HG02763 (cell line): ENCODE measurements at regions not wholly inside any gene's neighbourhood (a gene's known extent, or its start where the extent isn't known, plus 50 kb on each side); places are given as distances from the start of the nearest gene placed in this dataset.

Experiments used
- ATAC-seq: cut with Tn5 transposase; IDR thresholded peaks from one replicate; pipeline ENCODE4 v1.9.1; 2021; ENCODE audit warnings: mild to moderate bottlenecking, moderate library complexity; ENCODE audit not compliant: unreplicated experiment

DNA sequence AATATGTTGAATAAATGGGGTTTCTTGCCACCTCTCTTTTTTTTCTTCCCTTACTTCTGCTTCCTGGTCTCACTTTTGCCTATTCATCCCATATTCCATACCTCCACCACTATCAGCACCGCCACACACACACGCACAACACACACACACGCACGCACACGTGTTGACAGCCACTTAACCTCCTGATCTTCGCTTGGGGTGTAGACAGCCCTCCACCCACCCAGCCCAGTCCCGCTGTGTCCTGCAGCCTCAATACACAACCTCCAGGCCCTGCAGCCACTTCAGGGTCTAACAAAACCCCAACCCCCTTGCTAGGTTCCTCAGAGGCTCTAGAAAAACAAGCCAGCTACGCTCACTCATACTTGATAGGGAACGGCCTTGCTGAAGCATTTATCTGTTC lies 72.3 kb downstream of the LINC00237 start:
- ATAC-seq: no peak

DNA sequence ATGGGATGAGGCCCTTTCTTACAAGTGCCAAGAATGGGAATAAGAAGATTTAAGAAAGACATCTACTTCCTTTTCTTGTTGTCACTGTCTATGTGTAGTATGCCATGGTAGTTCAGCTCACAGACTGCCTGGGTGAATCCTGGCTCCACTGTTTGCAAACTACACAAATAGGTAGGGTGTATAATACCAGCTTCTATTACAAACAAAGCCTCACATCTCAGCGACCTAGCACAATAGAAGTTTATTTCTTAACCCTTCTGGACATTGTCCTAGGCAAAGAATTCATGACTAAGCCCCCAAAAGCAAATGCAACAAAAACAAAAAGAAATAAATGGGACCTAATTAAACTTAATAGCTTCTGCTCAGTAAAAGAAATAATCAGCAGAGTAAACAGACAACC lies 74.5 kb downstream of the LINC00237 start:
- ATAC-seq: no peak

DNA sequence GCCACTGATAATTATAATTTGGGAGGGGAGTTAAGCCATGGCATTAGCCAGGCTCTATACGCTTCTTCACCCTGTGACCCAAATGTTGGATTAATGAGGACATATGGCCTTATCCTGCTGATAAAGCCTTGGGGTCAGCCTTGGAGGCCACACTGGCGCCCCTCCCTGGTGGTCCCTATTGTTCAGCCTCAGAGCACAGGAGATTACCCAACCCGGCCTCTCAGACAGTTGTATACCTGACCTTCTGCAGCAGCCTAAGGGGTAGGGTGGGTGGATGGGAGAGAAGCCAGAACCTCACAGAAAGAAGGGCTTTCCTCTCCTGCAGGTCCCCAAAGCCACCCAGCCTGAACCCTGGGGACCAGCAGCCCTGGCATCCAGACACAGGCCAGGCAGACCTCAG lies 76.8 kb downstream of the LINC00237 start:
- ATAC-seq: no peak

DNA sequence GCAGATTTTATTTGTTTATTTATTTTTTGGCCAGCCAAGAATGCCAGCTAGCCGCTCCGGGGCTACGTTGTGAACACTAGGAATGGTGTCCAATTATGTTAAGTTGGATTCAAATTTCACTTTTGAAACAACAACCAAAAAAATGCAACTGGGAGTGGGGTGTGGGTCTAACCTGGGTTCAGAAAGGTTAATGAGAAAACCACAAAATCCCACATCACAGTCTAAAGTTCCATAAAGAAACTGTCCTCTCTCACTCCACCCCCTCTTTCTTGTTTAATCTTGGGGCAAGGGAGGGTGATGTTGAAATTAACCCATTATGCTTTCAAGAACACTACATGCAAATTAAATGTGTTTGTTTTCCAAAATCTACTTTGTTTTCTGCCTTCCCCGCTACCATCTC lies 77.2 kb downstream of the LINC00237 start:
- no peak for ATAC-seq

DNA sequence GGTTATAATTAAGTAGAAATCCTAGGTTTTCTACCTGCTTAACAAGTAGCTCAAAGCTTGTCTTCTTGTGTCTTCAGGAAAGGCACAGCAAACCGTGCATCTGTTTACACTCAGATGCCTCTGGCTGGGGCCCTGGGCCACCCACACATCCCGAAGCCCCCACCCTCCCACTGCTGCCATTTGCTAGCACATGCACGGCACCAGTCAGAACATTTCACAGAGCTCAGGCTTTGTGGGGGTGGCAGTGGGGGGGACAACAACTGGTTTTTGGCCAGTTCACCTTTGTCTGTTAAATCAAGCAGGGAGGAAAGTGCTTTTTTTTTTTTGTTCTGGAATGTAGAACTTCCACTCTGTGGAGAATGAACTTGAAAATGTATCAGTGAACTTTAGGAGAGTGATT lies 77.7 kb downstream of the LINC00237 start:
- no peak for ATAC-seq

DNA sequence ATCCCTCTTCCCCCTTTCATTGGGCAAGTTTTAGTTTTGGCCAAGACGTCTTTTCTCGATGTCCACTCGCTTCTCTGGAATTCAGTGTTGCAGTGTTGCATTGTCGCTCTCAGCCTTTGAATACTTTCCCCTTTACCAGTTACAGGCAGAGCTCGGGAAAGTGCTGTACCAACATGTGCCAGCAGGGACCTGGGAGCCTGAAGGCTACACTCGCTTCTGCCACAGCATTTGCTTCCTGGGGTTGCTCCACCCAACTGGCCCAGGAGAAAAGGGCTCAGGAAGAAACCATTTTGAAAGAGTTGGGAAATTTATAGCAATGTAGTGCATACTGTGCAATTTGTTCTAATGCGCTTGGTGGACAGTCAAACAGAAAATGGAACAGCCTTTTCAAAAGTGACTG lies 78.6 kb downstream of the LINC00237 start:
- no peak for ATAC-seq

DNA sequence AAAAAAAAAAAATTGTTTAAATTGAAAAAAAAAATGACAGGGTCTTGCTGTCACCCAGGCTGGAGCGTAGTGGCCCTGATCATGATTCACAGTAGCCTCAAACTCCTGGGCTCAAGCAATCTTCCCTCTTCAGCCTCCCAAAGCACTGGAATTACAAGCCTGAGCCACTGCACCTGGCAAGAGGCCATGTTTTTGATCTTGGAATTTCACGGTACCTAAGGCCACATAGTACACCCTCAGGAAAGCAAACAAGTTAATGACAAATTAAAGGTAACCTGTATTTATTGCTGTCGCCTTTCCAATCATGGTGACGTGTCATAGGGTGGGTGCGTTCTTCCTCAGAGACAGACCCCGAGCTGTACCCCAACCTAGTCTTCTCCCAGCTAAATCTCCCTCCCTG lies 79.2 kb downstream of the LINC00237 start:
- ATAC-seq: no peak

DNA sequence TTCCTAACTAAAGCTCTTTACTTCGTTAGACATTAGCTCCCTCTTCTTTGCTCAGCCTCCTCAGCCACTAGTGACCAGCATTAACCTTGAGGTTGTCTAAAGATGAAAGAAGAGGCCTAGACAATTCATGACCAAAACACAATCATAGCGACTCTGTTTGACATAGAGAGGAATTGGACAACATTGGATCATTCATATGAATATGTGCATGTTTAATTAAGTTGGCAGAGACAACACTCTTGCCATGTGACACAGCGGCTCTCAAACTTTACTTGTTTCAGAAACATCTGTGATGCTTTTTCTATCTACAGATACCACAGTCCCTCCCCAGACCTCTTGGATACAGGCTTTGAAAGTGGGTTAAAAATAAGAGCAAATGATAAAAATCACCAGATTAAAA lies 81.7 kb downstream of the LINC00237 start:
- no peak for ATAC-seq

DNA sequence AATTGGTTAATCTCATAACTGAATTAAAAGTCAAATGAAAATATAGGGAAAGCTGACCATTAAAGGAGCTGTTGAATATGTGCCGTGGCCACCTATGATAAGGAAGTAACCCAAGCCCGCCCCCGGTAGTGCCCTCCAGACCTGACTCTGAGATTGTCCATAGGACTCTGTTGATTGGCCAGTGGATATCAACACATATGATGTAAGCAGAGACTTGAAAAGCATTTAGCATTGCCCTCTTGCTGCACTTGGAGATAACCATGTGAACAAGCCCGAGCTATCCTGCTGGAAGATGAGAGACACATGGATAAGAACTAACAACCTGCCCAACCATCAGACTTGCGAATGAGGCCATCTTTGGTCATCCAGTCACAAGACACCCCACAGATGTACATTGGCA lies 83.2 kb downstream of the LINC00237 start:
- ATAC-seq: no peak

DNA sequence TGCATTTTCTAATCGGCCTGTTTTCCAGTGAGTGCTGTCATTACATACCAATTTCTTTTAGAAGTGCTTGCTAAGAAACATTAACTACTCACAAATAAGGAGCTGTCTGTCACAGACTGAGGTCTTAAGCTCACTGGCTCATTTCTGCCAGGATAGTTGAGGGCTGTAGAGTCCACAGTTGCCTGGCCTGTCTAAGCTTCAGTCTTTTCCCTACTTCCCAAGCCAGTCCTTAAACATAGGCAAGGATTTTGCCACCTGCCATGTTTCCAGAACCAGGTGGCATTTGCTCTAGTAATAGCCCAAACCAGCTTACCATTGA lies 84.7 kb downstream of the LINC00237 start:
- no peak for ATAC-seq

DNA sequence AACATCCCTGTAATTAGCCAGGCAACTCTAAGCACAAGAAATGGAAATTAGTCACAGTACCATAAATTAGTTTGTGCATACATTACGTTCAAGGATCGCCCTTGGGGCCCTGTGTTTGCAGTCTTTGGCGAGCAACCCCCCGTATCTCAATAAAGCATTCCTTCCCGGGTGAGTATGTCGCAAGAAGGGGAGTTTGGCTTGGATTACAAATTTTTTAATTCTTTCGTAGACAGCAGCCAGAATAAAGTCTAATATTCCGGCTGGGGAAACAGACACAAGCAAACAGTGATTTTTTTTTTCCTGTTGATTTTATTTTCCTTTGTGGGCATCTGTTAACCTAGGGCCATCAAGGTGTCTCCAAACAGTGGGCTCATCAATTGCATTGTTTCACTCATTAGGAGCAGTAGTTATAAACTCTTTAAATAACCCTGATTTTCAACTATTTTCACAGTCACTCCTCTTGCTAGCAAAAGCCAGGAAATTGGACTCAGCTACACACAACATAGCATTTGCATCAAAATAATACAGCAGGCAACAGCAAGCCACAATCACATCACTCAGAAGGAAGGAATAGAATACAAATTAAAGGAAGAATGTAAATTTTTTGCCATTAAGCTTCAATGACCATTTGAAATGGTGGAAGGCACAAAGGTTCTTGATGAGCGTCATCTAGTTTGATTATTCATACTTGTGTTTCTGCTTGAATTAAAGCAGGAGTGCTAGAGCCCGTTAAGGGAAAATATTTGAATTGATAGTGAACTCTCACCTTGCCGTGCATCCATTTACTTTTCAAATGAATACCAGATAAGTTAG lies 85.3 kb downstream of the LINC00237 start:
- ATAC-seq: no peak

DNA sequence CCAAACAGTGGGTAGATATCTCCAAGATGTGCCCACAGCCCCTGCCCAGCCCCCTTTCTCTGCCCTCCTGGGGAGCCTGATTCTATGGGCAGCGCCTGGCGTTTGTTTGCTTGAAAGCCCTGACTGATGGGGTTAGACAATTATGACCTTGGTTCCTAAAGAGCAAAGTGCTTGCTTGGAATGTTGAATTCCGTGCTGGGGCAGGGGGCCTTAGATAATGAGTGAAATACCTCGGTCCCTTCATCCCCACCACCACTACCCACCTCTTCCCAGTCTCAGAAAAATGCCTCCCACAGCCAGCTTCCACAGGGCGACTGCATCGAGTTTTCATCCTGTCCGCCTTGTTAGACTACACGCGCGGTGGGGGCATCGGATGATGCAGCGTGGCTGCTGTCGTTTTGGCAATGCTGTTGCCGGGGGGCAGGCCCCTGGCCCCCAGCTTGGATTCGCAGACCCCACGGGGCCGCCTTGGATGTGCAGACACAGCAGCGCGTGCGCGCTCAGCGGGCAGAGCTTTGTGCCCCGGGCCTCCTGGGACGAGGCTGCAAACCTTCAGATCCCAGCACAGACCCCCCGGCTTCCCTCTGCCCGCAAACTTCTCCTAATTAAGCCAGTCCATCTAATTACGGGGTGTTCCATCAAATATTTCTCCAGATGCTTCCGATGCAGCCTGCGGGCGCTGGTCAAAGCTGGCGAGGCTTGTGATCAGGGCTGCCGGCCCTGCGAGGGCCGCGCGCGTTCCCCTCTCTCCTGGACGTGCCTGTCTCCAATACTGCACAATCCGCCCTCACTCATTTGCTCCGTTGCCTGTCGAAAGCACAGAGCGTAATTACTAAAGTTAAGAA lies 86.1 kb downstream of the LINC00237 start:
- ATAC-seq: no peak

DNA sequence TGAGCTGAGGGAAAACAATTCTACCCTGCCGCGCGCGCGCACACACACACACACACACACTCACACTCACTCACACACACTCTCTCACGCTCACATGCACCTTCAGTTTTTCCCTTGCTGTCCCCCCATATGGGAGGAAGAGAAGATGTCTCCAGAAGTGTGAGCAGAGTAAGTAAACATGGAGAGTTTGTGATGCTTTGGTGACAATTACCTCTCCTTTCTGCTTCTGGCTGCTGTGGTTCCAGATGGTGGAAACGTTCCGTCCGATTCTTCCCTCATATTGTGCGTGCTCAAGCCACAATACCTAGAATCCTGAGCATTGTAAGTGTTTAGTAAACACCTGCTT lies 86.7 kb downstream of the LINC00237 start:
- ATAC-seq: no peak

DNA sequence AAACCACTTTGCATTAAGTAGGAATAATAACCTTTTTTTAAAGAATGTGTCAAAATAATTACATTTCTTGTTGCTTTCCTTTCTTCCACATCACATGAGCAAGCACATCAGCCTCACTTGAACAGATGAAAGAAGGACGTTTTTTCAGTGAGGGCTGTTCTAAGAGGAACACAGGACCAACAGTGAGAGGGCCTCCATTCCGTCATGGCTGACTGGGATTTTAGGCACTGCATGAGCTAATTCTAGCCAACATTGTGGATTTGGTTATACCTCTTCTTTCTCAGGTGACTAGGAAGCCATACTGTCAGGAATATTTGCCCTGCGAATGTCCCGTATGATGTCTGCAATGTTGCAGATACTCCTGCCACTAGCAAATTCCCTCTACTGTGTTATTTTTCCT lies 87.6 kb downstream of the LINC00237 start:
- ATAC-seq: no peak

DNA sequence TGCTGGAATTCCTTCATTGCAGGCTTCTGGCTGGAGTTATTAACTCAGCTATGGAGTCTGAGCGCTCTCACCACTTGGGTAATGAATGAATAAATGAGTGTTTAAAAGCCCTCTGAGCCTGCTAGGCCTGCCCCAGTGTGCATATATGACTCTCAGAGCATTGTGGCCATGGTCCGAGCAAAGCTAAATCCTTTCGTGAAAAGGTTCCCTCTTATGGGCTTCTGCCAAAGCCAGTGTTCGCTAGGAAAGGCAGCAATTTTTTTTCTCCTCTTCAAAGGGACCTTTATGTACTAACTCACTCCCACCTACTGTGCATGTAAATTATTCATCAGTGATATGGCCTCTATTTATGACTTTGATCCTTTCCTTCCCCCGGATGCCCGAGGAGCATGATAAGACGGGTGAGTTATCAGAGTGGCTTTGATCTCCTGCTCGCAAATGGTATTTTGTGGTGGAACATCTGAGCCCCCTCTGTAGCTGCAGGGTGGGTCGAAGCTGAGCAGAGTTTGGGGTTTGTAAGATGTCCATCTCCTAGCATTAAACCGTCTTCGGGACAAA lies 88.6 kb downstream of the LINC00237 start:
- no peak for ATAC-seq

DNA sequence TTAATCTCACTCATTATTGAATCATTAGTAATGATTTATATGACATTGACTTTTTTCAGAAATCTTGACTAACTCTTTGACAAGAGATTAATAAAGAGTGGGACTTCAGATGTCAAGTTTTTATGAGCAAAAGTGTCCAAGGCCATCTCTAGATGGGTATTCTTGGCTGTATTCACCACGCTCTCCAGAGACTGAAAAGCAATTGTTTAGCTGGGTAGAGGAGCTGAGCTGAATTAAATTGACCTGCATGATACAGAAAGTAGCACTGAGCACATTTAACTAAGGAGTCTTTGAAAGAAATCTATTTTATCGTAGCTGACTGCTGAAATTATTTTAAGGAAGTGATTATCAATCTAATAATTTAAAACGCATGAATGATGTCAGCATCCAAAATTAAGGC lies 89.4 kb downstream of the LINC00237 start:
- no peak for ATAC-seq

DNA sequence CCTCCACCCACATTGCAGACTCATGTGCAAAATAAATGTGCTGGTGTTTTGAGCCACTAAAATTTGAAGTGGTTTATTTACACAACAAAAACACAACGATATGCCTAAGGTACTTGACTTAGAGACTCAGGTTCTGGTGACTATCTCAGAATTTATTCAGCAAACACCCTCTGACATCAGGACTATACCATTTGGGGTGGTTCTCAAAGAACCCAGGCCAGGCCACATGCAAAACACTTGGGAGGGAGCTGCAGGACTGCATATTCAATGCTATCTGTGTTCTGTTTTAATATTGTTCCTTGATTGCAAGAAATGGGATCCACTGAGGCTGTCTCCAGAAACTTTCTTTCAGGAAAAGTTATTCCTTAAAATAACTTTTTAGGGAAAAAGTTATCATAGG lies 91.6 kb downstream of the LINC00237 start:
- no peak for ATAC-seq

DNA sequence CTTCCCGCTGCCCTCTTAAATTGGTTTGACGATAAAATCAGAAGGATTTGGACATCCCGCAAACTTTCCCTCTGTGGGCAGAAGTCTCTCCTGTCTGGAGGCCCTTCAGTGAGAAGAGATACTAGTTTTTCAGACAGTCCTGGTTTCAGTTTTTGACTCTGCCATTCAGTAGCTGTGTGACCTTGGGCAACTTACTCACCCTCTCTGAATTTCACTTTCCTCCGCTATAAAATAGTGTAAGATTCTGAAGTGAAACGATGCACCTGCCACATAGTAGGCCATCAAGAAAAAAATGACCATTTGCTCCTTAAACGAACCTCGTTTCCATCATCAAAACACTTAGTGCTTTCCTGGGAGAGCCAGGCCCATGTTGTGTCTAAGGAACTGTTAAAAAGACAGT lies 97.2 kb downstream of the LINC00237 start:
- no peak for ATAC-seq

DNA sequence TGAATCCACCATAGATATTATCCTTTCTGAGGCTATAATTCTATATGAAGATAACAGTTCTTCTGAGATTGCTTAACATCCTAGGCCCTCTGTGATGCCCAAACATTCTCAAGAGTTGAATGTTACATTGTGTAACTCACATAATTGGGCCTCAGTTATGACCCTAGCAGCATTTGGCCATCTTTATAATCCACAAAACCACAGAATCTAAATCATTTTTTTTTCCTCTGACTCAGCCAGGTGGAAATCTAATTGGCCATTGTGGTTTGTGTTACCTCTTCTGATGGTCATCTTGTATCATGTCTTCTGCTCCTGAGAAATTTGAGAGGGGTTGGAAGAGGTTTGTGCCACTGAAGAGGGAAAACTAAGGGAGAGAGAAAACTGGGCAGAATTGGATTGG lies 99.5 kb downstream of the LINC00237 start:
- no peak for ATAC-seq

DNA sequence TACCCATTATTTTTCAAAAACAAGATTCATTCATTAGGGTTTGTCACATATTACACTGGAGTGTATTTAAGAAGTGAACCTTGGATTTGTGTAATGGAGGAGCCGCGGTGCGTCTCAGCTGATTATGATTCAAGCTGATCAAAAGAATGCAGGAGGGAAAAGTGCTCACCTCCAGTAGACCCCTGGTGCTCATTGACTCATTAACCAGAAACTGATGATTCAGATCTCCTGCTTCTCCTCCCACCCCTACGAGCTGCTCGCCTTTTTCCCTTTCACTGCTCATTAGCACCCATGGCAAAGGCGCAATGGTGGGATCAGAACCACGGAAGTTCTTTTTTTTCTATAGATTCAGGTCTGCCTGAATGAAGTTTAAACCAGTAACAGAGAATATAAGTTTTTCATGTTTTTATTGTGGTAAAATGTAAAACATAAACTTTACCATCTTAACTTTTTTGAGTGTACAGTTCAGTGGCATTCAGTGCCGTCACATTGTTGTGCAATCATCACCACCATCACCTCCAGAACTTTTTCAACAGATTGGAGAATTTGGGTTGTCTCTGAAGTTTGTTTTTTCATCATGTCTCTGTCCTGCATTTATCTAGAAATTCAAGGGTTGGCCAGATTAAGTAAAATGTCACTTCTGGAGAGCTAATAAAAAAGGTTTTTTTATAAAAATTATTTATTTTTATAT lies 101.6 kb downstream of the LINC00237 start:
- no peak for ATAC-seq

DNA sequence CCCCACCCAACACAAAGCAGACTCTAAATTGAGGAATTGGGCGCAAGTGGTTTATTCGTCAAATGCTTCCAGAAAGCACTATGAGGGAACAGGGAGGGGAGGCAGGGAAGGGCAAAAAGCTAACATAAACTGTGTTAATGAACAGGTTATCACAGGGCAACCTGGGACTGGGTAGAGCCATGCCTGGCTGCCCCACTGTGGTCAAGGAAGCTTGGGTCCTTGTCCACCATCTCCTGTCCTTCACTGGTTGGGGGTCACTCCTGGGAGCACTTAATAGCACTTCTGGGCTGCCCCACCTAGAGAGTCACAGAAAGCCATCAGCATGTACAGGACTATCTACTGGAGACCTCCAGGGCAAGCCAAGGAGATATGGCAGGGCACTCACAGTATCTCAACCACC lies 102.3 kb downstream of the LINC00237 start:
- no peak for ATAC-seq

DNA sequence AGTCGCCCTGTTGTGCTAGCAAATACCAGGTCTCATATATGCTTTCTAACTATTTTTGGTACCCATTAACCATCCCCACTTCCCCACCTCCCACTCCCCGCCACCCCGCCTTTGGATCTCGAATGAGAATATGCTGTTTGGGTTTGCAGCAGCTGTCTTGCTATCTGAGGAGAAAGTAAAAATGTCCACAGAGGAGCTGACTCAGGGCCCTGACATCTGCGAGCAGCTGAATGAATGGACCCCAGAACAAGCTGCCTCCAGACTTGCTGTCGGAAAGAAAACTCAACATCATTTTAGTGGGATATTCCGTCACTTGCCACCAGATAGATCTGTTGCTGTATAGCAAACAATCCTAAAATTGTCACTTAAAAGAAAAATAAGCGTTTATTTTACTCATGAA lies 103.7 kb downstream of the LINC00237 start:
- ATAC-seq: no peak
